PFSK-1 (cell line): ENCODE measurements at regions not wholly inside any gene's neighbourhood (a gene's known extent, or its start where the extent isn't known, plus 50 kb on each side); places are given as distances from the start of the nearest gene placed in this dataset.

Source experiments
- POLR2AphosphoS5 ChIP-seq: IDR thresholded peaks from 2 replicates; pipeline ENCODE4 v1.6.1; 2012; ENCODE audit warnings: low read depth, mild to moderate bottlenecking, control low read depth, low read length, moderate library complexity
- REST ChIP-seq, 2 experiments: IDR thresholded peaks; 2 replicates each; pipeline versions ENCODE4 v1.6.1 to v1.8.0; 2011 to 2012; ENCODE audit warnings: low read depth in 2 of 2, low read length in 2 of 2, control low read depth in 1 of 2, inconsistent platforms in 1 of 2, mild to moderate bottlenecking in 1 of 2, moderate library complexity in 1 of 2; ENCODE audit not compliant: insufficient read depth in 1 of 2
- SIN3A ChIP-seq: IDR thresholded peaks from 2 replicates; pipeline ENCODE4 v1.6.1; 2012; ENCODE audit warnings: mild to moderate bottlenecking, low read length, moderate library complexity, borderline replicate concordance; ENCODE audit not compliant: insufficient read depth
- TAF1 ChIP-seq: IDR thresholded peaks from 2 replicates; pipeline ENCODE4 v1.6.1; 2012; ENCODE audit warnings: low read length, control low read depth, borderline replicate concordance; ENCODE audit not compliant: insufficient read depth

GRCh38 chr18:4871197-4871596 is 325.9 kb downstream of the AKAIN1 start:
- TF ChIP-seq POLR2AphosphoS5: no peak
- no peak for TF ChIP-seq REST (IDR thresholded peaks at IDR 0.05; ENCODE audit: insufficient read depth in 1 of 2, low read depth in 2 of 2, low read length in 2 of 2)
- TF ChIP-seq SIN3A: no peak
- TF ChIP-seq TAF1: no peak
